Activated T-cell treated with anti-CD3 and anti-CD28 coated beads for 1 hour (primary cell): ENCODE measurements at regions not wholly inside any gene's neighbourhood (a gene's known extent, or its start where the extent isn't known, plus 50 kb on each side); places are given as distances from the start of the nearest gene placed in this dataset.

Experiments used
- DNase-seq: peaks from one replicate; pipeline ENCODE4 v3.0.0-alpha.2; 2020; ENCODE audit warnings: low read depth

GRCh38 chr2:105570326-105570725 is 171.5 kb upstream of the FHL2 start:
- DNase-seq: no peak

- DNase-seq: no peak
Measured at GRCh38 chr2:105569606-105570005, 170.8 kb upstream of the FHL2 start.

GRCh38 chr2:105567996-105568494 is 169.2 kb upstream of the FHL2 start:
- no peak for DNase-seq

- DNase-seq: no peak
Measured at GRCh38 chr2:105563000-105563719, 164.3 kb upstream of the FHL2 start.

DNA sequence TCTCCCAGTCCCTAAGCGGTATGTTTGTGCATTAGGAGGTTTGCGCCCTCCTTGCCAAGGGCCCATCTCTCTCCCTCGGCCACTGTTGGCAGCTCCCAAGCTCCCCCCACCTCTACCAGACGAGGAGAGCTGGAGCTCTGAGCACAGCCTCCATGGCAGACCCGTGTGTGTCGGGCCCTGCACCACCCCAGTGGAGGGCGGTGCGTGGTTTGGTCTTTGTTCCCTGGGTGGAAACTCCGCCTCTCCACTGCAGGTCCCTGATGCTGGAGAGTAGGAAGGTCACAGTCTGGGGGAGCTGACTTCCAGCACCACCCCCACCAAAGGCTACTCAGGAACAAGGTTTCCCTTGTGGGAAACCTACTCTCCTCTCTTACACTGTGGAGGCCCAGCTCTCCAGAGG is 162.6 kb upstream of the FHL2 start:
- DNase-seq: no peak

GRCh38 chr2:105560157-105560556 is 161.3 kb upstream of the FHL2 start:
- DNase-seq: no peak

DNA sequence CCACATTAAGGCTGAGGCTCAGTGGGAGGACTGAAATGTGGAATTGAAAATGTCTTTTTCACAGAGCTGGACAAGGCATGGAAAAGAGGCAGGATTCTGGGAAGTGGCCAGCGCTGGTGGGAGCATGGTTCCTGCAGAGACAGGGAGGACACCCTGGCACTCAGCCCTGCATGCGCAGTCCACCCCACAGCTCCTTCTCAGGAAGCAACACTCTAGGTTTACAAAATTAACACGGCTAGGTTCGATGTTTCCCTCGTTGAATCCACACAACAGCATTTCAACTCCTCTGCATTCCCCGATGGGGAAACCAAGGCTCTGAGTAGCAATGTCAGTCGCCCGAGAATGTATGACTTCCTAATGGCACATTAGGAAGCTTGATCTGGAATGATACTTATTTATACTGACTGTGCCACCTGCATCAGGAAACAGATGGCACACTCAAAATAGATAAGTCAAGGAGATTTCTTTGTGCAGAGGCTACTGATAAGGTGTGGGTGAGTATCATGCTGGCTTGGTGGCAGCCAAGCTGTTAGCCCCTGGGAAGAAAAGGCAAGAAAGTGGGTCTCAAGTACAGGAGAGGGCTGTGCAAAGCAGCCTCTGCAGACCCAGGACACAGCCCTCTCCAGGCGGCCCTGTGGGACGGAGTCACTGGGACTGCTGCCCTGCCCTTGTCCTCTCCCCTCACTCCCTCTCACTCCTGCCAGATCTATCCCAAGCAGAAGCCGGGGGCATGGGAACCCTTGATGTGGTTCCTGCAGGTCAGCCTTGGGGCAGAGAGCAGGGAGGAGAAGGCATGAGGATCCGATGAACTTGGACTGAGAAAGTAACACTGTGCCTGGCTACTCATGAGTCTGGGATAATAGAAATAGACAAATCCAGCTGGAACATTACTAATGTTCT is 158.4 kb upstream of the FHL2 start:
- no peak for DNase-seq

- no peak for DNase-seq
Measured at GRCh38 chr2:105556366-105556765, 157.5 kb upstream of the FHL2 start.

DNA sequence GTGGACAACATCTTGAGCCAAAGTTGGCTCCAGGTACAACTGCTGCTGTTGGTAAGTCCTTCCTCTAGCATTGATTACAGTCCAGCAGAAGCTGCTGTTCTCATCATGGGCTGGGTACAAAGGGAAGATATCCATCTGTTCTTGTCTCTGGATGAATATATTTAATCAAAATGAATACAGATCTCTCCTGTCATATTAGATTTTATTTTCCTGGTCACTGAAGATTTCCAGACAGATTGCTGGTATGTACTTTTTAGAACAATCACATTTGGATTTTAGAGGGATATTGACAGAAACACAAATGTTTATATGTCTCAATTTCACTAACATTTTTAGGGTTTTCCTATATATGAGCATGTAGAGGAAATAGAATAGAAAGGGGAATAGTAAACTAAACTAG is 155.4 kb upstream of the FHL2 start:
- DNase-seq: no peak

- no peak for DNase-seq
Measured at GRCh38 chr2:105553538-105554196, 154.8 kb upstream of the FHL2 start.

- no peak for DNase-seq
Measured at GRCh38 chr2:105546628-105546974, 147.8 kb upstream of the FHL2 start.

- DNase-seq: peak; percentile 68
Measured at GRCh38 chr2:105545730-105546627, 147.1 kb upstream of the FHL2 start.

GRCh38 chr2:105544591-105545377 is 145.9 kb upstream of the FHL2 start:
- DNase-seq: no peak

- DNase-seq: no peak
Measured at GRCh38 chr2:105541189-105542050, 142.6 kb upstream of the FHL2 start.

DNA sequence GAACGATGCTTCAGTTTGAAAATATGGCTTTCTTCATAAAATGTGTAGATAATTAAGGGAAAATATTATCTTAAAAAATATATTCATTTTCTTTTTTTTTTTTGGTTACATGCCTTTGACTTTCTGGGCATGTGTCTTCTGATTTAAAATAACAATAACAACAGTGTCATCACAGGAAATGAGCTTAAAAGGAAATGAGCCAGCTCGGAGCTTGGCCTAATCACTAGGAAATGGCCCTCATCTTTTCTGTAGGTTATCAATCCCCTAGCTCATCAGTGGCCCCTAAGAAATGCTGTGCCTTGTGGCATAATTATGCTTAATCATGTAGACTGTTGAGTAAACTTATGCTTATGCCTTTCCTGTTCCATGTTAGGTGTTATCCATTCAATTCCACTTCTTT is 141.8 kb upstream of the FHL2 start:
- DNase-seq: no peak

- no peak for DNase-seq
Measured at GRCh38 chr2:105539331-105539730, 140.5 kb upstream of the FHL2 start.

DNA sequence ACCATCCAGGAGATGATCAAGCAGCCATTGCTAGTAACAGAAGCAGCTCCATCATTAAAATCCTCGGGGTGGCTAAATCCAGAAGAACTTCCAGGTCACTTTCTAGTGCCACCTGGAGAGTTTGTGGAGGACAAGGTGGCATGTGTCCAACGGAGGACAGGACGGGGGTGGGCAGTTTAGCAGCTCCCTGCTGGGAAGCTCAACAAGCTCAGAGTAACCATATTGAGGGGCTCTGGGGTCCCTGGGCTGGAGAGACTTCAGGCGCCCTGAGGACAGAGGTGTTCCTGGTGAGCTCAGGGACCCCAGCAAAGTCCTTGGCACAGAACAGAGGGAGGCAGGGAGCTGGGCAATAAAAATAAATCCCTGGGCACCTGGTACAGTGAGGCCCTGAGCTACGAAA is 140.0 kb upstream of the FHL2 start:
- DNase-seq: no peak

GRCh38 chr2:105537920-105538319 is 139.1 kb upstream of the FHL2 start:
- no peak for DNase-seq

DNA sequence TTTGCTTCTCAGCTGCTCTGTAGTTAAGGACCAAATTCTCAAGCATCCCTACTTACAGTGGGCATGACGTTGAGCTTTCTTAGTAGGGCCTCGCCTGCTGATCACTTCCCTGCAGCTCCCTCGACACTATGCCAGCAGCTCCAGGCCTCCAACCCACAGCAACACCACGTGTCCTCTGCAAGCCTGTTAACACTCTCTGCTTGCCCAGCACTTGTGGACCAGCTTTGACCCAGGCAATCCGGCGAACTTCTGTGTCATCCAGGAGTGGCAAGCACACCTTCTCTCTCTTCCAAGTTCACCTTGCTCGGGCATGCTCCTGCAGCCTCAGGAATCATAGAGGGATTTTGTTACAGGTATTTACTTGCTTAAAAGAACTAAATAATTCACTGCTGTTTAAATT is 138.6 kb upstream of the FHL2 start:
- no peak for DNase-seq

GRCh38 chr2:105536175-105536574 is 137.3 kb upstream of the FHL2 start:
- no peak for DNase-seq
